Activated B cell treated with CpG ODN at 0.5 μM for 24 hours (primary cell): ENCODE measurements at regions not wholly inside any gene's neighbourhood (a gene's known extent, or its start where the extent isn't known, plus 50 kb on each side); places are given as distances from the start of the nearest gene placed in this dataset.

Experiments used
- ATAC-seq: fragments of 200-7000 bp; cut with Tn5 transposase; one replicate; pipeline ENCODE4 v1.10.0; 2021; ENCODE audit warnings: low read depth, mild to moderate bottlenecking, moderate library complexity
- CTCF ChIA-PET: fragments of 350-600 bp; sonication (Branson Sonifier 250); formaldehyde crosslinking; loops from one replicate; lab custom pipeline; 2021; ENCODE audit warnings: antibody characterized with exemption; lab: Charles Lee
- POLR2A ChIA-PET: fragments of 350-600 bp; sonication (Branson Sonifier 250); formaldehyde crosslinking; loops from one replicate; lab custom pipeline; 2021; ENCODE audit warnings: antibody characterized with exemption; lab: Charles Lee
- DNase-seq: peaks from one replicate; pipeline ENCODE4 v3.0.0; 2022
- H3K27ac Mint-ChIP-seq: one replicate; pipeline ENCODE4 v1.8.0; 2020; ENCODE audit warnings: mixed read lengths
- H3K27me3 Mint-ChIP-seq: one replicate; pipeline ENCODE4 v1.8.0; 2021; ENCODE audit warnings: mixed read lengths
- H3K36me3 Mint-ChIP-seq: one replicate; pipeline ENCODE4 v1.8.0; 2021; ENCODE audit warnings: low read depth, mixed read lengths
- H3K4me1 Mint-ChIP-seq: one replicate; pipeline ENCODE4 v1.8.0; 2021; ENCODE audit warnings: mixed read lengths
- H3K4me3 Mint-ChIP-seq: one replicate; pipeline ENCODE4 v1.8.0; 2020; ENCODE audit warnings: mild to moderate bottlenecking, mixed read lengths
- H3K9me3 Mint-ChIP-seq: one replicate; pipeline ENCODE4 v1.8.0; 2020; ENCODE audit warnings: mixed read lengths
- intact Hi-C: fragments of 100-400 bp; cut with micrococcal nuclease; formaldehyde crosslinking; loops from one replicate; pipeline ENCODE4 v1.15.1; 2024
- TF ChIP-seq, protein P1 (sequence below): fragments of 200-600 bp; IDR thresholded peaks from one replicate; pipeline ENCODE4 v1.8.0; 2022; ENCODE audit warnings: antibody characterized with exemption, mild to moderate bottlenecking

GRCh38 chr2:19675003-19675629 lies 226.7 kb downstream of the TTC32 start:
- Mint-ChIP-seq H3K4me1 (no peaks in the 10 kb centered on the region), H3K36me3 (no peaks in the 10 kb centered on the region), H3K27ac (no peak overlapping the region), H3K9me3 (no peaks in the 10 kb centered on the region), H3K27me3 (peaks cover 10% of the 10 kb centered on the region), H3K4me3 (no peak overlapping the region)
- TF ChIP-seq, protein P1, sequence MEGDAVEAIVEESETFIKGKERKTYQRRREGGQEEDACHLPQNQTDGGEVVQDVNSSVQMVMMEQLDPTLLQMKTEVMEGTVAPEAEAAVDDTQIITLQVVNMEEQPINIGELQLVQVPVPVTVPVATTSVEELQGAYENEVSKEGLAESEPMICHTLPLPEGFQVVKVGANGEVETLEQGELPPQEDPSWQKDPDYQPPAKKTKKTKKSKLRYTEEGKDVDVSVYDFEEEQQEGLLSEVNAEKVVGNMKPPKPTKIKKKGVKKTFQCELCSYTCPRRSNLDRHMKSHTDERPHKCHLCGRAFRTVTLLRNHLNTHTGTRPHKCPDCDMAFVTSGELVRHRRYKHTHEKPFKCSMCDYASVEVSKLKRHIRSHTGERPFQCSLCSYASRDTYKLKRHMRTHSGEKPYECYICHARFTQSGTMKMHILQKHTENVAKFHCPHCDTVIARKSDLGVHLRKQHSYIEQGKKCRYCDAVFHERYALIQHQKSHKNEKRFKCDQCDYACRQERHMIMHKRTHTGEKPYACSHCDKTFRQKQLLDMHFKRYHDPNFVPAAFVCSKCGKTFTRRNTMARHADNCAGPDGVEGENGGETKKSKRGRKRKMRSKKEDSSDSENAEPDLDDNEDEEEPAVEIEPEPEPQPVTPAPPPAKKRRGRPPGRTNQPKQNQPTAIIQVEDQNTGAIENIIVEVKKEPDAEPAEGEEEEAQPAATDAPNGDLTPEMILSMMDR, result no peak
- POLR2A ChIA-PET, result no interaction called here
- ATAC-seq, result no peak
- DNase-seq, result no peak
- intact Hi-C loops, result no loop called here
- CTCF ChIA-PET, result no interaction called here

GRCh38 chr2:19674051-19675002 lies 227.5 kb downstream of the TTC32 start:
- TF ChIP-seq, protein P1, result no peak
- Mint-ChIP-seq H3K27ac (no peak overlapping the region), H3K4me3 (no peak overlapping the region), H3K27me3 (peaks cover 12% of the 10 kb centered on the region), H3K4me1 (no peaks in the 10 kb centered on the region), H3K36me3 (no peaks in the 10 kb centered on the region), H3K9me3 (no peaks in the 10 kb centered on the region)
- ATAC-seq (no peak), DNase-seq (no peak)
- CTCF ChIA-PET, result no interaction called here
- POLR2A ChIA-PET, result no interaction called here
- intact Hi-C loops, result no loop called here

DNA sequence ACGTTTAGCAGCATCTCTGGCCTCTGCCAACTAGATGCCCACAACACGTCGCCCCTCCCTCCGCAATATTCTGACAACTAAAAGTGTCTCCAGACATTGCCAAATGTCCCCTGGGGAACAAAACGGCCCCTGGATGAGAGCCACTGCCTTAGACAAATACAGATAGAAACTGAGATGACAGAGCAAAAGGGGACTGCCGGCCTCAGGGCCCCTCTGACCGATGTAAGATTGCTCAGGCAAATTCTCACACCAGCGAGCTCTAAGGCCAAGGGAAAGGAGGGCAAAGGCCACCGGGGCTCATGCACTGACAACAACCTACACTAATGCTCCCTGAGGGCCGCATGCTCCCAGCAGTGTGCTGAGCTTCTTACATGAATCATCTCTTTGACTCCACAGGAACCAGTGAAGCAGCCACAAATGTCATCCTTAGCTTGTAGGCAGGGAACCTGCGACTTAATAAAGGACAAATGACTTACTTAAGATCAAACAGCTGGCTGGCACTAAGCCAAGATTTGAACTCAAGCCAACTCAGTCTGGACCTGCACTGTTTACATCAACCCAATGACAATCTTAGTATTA lies 228.5 kb downstream of the TTC32 start:
- DNase-seq (no peak), ATAC-seq (no peak)
- ChIA-PET POLR2A (no interaction called here), CTCF (no interaction called here)
- no peak overlapping the region for H3K4me3 Mint-ChIP-seq
- TF ChIP-seq, protein P1, result no peak
- H3K4me1 Mint-ChIP-seq, result no peaks in the 10 kb centered on the region
- H3K27me3 Mint-ChIP-seq, result peaks cover 15% of the 10 kb centered on the region
- H3K36me3 Mint-ChIP-seq, result no peaks in the 10 kb centered on the region
- no peaks in the 10 kb centered on the region for H3K9me3 Mint-ChIP-seq
- intact Hi-C loops, result no loop called here
- H3K27ac Mint-ChIP-seq, result no peak overlapping the region

GRCh38 chr2:19671916-19672315 lies 229.9 kb downstream of the TTC32 start:
- intact Hi-C loops, result no loop called here
- ChIA-PET CTCF (no interaction called here), POLR2A (no interaction called here)
- DNase-seq (no peak), ATAC-seq (no peak)
- Mint-ChIP-seq H3K27me3 (peaks cover 15% of the 10 kb centered on the region), H3K4me3 (no peak overlapping the region), H3K36me3 (no peaks in the 10 kb centered on the region), H3K27ac (no peak overlapping the region), H3K4me1 (no peaks in the 10 kb centered on the region), H3K9me3 (no peaks in the 10 kb centered on the region)
- TF ChIP-seq, protein P1, result no peak

- H3K4me1 Mint-ChIP-seq, result no peaks in the 10 kb centered on the region
- TF ChIP-seq, protein P1, result no peak
- H3K27me3 Mint-ChIP-seq, result peaks cover 15% of the 10 kb centered on the region
- no peaks in the 10 kb centered on the region for H3K36me3 Mint-ChIP-seq
- H3K4me3 Mint-ChIP-seq, result no peak overlapping the region
- DNase-seq (no peak), ATAC-seq (no peak)
- ChIA-PET POLR2A (no interaction called here), CTCF (no interaction called here)
- no peak overlapping the region for H3K27ac Mint-ChIP-seq
- H3K9me3 Mint-ChIP-seq, result no peaks in the 10 kb centered on the region
- intact Hi-C loops, result no loop called here
Measured at GRCh38 chr2:19671311-19671710, 230.5 kb downstream of the TTC32 start.
